Prostate gland (tissue), 2 donors: ENCODE measurements at regions not wholly inside any gene's neighbourhood (a gene's known extent, or its start where the extent isn't known, plus 50 kb on each side); places are given as distances from the start of the nearest gene placed in this dataset.

Experiments
- DNase-seq: peaks from one replicate; pipeline ENCODE4 v3.0.0-alpha.2; 2019; ENCODE audit warnings: low spot score
- H3K27ac ChIP-seq, 2 donors: fragments of 200-600 bp; sonication (generic); 2 replicates each; pipeline ENCODE4 v1.5.1; 2017 to 2019
- H3K27me3 ChIP-seq: fragments of 200-600 bp; sonication (generic); replicated peaks from 2 replicates; pipeline ENCODE4 v1.5.1; 2019; ENCODE audit not compliant: insufficient read depth
- H3K36me3 ChIP-seq, 2 donors: fragments of 200-600 bp; sonication (generic); 1 replicate in 1 of 2; 2 replicates in 1 of 2; pipeline versions ENCODE4 v1.5.1 to v1.8.1; 2017 to 2019
- H3K4me1 ChIP-seq: fragments of 200-600 bp; sonication (generic); replicated peaks from 2 replicates; pipeline ENCODE4 v1.5.1; 2019
- H3K4me3 ChIP-seq, 2 donors: fragments of 200-600 bp; sonication (generic); 2 replicates each; pipeline ENCODE4 v1.5.1; 2017 to 2019
- H3K9me3 ChIP-seq: fragments of 200-600 bp; sonication (generic); 2 replicates; pipeline ENCODE4 v1.5.1; 2017
- CTCF ChIP-seq, 4 experiments: fragments of 200-600 bp in 2 of 4; fragments of 450-650 bp in 2 of 4; sonication (generic) in 2 of 4; IDR thresholded peaks; 1 replicate in 3 of 4; 2 replicates in 1 of 4; pipeline ENCODE4 v1.5.1; 2016 to 2019; ENCODE audit warnings: antibody characterized with exemption in 4 of 4, mild to moderate bottlenecking in 2 of 4, moderate library complexity in 2 of 4
- POLR2A ChIP-seq: fragments of 450-650 bp; IDR thresholded peaks from one replicate; pipeline ENCODE4 v1.6.1; 2016; ENCODE audit warnings: antibody characterized with exemption, mild to moderate bottlenecking
- POLR2AphosphoS5 ChIP-seq: sonication (generic); formaldehyde crosslinking; IDR thresholded peaks from one replicate; pipeline ENCODE4 v1.6.1; 2017; ENCODE audit warnings: antibody characterized with exemption
- WGBS: methylation state at CpG from one replicate; pipeline ENCODE4 v1.1.5; 2018; 5-methylcytosine and 5-hydroxymethylcytosine counted together
- intact Hi-C: fragments of 100-400 bp; cut with DNase I; formaldehyde crosslinking; loops from one replicate; pipeline ENCODE4 v1.14.2; 2022

DNA sequence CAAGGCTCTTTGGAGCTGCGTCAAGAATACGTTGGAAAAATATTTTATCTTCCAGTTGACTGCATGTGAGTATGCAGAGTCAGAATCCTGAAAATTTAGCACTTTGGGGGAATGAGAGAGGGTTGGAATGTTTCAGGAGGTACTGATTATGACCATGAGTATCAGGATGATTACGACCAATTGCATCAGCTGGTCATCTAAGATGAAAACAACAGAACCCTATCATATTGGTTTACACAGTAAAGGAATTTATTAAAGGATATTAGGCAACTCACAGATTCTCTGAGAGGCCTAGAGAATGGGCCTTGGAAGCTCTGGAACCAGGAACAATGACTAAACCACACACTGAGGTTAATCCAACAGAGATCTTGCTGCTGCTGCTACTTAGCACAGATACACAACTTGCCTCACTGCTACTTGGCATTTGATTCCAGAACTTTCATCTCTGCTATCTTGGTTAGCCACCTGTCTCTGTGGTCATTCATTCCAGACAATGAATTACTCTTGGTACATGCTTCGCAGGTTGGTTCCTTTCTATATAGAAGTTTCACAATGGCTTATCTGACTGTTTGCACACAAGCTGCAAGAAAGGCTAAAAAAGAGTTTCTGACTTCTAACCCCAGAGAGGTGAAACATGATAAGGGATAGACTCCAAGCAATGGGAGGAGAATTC lies 68.0 kb upstream of the CTTNBP2 start:
- no peaks in the 10 kb centered on the region for H3K9me3 ChIP-seq
- intact Hi-C loops = no loop called here
- no peak overlapping the region for H3K4me3 ChIP-seq
- TF ChIP-seq POLR2AphosphoS5 (no peak), CTCF (IDR thresholded peaks at IDR 0.05) (no peak), POLR2A (no peak)
- WGBS = 81% methylated on average over 4 of the region's 4 CpGs
- no peak for DNase-seq
- H3K36me3 ChIP-seq = no peaks in the 10 kb centered on the region
- no peaks in the 10 kb centered on the region for H3K27me3 ChIP-seq
- H3K27ac ChIP-seq = no peak overlapping the region
- H3K4me1 ChIP-seq = no peaks in the 10 kb centered on the region

- H3K27me3 ChIP-seq = no peaks in the 10 kb centered on the region
- no peaks in the 10 kb centered on the region for H3K9me3 ChIP-seq
- no peaks in the 10 kb centered on the region for H3K36me3 ChIP-seq
- H3K27ac ChIP-seq = no peak overlapping the region
- DNase-seq = no peak
- WGBS = 83% methylated on average over 1 of the region's 1 CpG
- H3K4me1 ChIP-seq = no peaks in the 10 kb centered on the region
- no peak overlapping the region for H3K4me3 ChIP-seq
- no peak for TF ChIP-seq POLR2A
- no peak for TF ChIP-seq POLR2AphosphoS5
- no peak for TF ChIP-seq CTCF (IDR thresholded peaks at IDR 0.05)
- intact Hi-C loops = no loop called here
Observed at GRCh38 chr7:117942780-117943179, 69.5 kb upstream of the CTTNBP2 start.

- WGBS = 70% methylated on average over 1 of the region's 1 CpG
- H3K27me3 ChIP-seq = no peaks in the 10 kb centered on the region
- TF ChIP-seq POLR2AphosphoS5 = no peak
- TF ChIP-seq CTCF (IDR thresholded peaks at IDR 0.05) = no peak
- TF ChIP-seq POLR2A = no peak
- no peak overlapping the region for H3K4me3 ChIP-seq
- no peak for DNase-seq
- intact Hi-C loops = no loop called here
- no peak overlapping the region for H3K27ac ChIP-seq
- H3K4me1 ChIP-seq = no peaks in the 10 kb centered on the region
- H3K36me3 ChIP-seq = no peaks in the 10 kb centered on the region
- H3K9me3 ChIP-seq = no peaks in the 10 kb centered on the region
Observed at GRCh38 chr7:117944886-117945285, 71.6 kb upstream of the CTTNBP2 start.

DNA sequence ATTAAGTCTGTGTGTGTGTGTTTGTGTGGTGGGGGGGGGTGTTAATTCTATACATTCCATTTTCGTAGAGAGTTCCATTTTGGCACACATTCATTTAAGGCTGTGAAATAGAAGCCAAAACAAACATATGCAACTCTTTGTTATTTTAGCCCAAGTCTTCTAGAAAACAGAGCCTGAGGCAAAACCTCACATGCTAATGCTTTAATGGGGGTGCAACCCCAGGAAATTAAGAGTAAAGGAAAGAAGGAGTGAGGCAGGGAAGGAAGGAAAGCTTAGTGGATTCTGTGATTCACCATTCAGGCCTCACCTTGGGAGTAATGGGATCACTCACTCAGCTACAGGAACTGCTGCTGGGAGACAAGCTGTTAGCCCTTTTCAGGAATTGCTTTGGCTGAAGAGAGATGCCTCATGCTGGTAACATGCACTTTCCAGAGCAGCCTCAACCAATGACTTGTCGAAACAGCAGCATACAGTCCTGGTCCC lies 73.0 kb upstream of the CTTNBP2 start:
- no peak for DNase-seq
- TF ChIP-seq POLR2AphosphoS5 = no peak
- TF ChIP-seq CTCF (IDR thresholded peaks at IDR 0.05) = no peak
- no peak for TF ChIP-seq POLR2A
- H3K27me3 ChIP-seq = no peaks in the 10 kb centered on the region
- WGBS = 59% methylated on average over 2 of the region's 2 CpGs
- H3K4me1 ChIP-seq = no peaks in the 10 kb centered on the region
- H3K4me3 ChIP-seq = no peak overlapping the region
- no peaks in the 10 kb centered on the region for H3K36me3 ChIP-seq
- H3K9me3 ChIP-seq = no peaks in the 10 kb centered on the region
- intact Hi-C loops = no loop called here
- no peak overlapping the region for H3K27ac ChIP-seq

DNA sequence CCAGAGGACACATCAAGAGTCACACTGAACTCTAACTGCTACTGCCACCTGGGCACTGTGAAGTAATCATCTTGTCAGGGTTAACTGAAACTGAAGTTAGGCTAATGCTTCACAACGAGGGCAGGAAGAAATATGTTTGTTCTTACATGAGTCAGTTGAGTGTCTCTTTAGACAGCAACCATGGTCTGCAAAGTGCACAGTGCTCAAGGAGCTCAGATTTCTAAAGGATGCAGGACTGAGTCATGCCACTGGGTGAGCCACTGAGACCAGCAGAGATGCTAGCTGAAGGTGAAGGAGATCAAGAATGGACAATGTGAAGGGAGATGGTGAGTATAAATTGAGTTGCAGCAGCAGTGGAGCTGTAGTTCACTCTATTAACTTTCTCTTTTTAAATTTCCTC lies 76.0 kb upstream of the CTTNBP2 start:
- H3K4me1 ChIP-seq = no peaks in the 10 kb centered on the region
- H3K27me3 ChIP-seq = no peaks in the 10 kb centered on the region
- no peak overlapping the region for H3K4me3 ChIP-seq
- WGBS = 41% methylated on average over 1 of the region's 1 CpG
- no peaks in the 10 kb centered on the region for H3K9me3 ChIP-seq
- TF ChIP-seq CTCF (IDR thresholded peaks at IDR 0.05) (no peak), POLR2AphosphoS5 (no peak), POLR2A (no peak)
- H3K27ac ChIP-seq = no peak overlapping the region
- no peaks in the 10 kb centered on the region for H3K36me3 ChIP-seq
- no peak for DNase-seq
- intact Hi-C loops = no loop called here
